HL-60 (cell line): ENCODE measurements at regions not wholly inside any gene's neighbourhood (a gene's known extent, or its start where the extent isn't known, plus 50 kb on each side); places are given as distances from the start of the nearest gene placed in this dataset.

ENCODE experiments used
- DNase-seq, 2 experiments: peaks; one replicate each; pipeline ENCODE4 v3.0.0-alpha.2; 2010 to 2020; ENCODE audit warnings: low read depth in 1 of 2, low spot score in 1 of 2
- H3K27ac ChIP-seq: fragments of 250-450 bp; sonication (Bioruptor Pico); replicated peaks from 2 replicates; pipeline ENCODE4 v1.5.1; 2020; ENCODE audit warnings: mild to moderate bottlenecking, moderate library complexity
- H3K27me3 ChIP-seq: fragments of 250-450 bp; sonication (Bioruptor Pico); 2 replicates; pipeline ENCODE4 v1.5.1; 2021; ENCODE audit warnings: mild to moderate bottlenecking, moderate library complexity; ENCODE audit not compliant: insufficient read depth, poor library complexity, severe bottlenecking
- H3K4me3 ChIP-seq: replicated peaks from 2 replicates; pipeline ENCODE4 v1.5.1; 2011; ENCODE audit warnings: mild to moderate bottlenecking, control low read depth, low read length; ENCODE audit not compliant: insufficient read depth
- CTCF ChIP-seq: IDR thresholded peaks from one replicate; pipeline ENCODE4 v1.5.1; 2011; ENCODE audit warnings: low read length, control low read depth, inconsistent platforms; ENCODE audit not compliant: insufficient read depth
- GABPA ChIP-seq: IDR thresholded peaks from 2 replicates; pipeline ENCODE4 v1.6.1; 2012; ENCODE audit warnings: low read depth
- POLR2AphosphoS5 ChIP-seq: IDR thresholded peaks from 2 replicates; pipeline ENCODE4 v1.6.1; 2012; ENCODE audit warnings: low read depth
- REST ChIP-seq: IDR thresholded peaks from 2 replicates; pipeline ENCODE4 v1.6.1; 2012; ENCODE audit warnings: low read depth; ENCODE audit not compliant: insufficient replicate concordance
- SPI1 ChIP-seq: IDR thresholded peaks from 2 replicates; pipeline ENCODE4 v1.6.1; 2012; ENCODE audit warnings: low read depth, mild to moderate bottlenecking, borderline replicate concordance

GRCh38 chr21:28257276-28257675, 735.4 kb downstream of the LTN1 start:
- TF ChIP-seq SPI1 (no peak), REST (no peak), GABPA (no peak), CTCF (no peak), POLR2AphosphoS5 (no peak)
- Histone ChIP-seq H3K27me3 (no peaks in the 10 kb centered on the region), H3K27ac (no peak overlapping the region), H3K4me3 (no peak overlapping the region)
- no peak for DNase-seq

- H3K27ac ChIP-seq, result no peak overlapping the region
- H3K4me3 ChIP-seq, result no peak overlapping the region
- TF ChIP-seq POLR2AphosphoS5, result no peak
- no peak for TF ChIP-seq REST
- no peaks in the 10 kb centered on the region for H3K27me3 ChIP-seq
- no peak for DNase-seq
Measured at GRCh38 chr21:28256837-28257236, 735.8 kb downstream of the LTN1 start.

GRCh38 chr21:28256420-28256831, 736.3 kb downstream of the LTN1 start:
- TF ChIP-seq REST, result no peak
- no peak for TF ChIP-seq SPI1
- no peak for TF ChIP-seq POLR2AphosphoS5
- no peak for TF ChIP-seq GABPA
- TF ChIP-seq CTCF, result no peak
- no peak overlapping the region for H3K4me3 ChIP-seq
- DNase-seq, result no peak
- H3K27me3 ChIP-seq, result no peaks in the 10 kb centered on the region
- H3K27ac ChIP-seq, result no peak overlapping the region

GRCh38 chr21:28253961-28254360, 738.7 kb downstream of the LTN1 start:
- no peak for TF ChIP-seq SPI1
- no peak overlapping the region for H3K4me3 ChIP-seq
- H3K27me3 ChIP-seq, result no peaks in the 10 kb centered on the region
- H3K27ac ChIP-seq, result no peak overlapping the region
- DNase-seq, result no peak
